Thymus (tissue), 11 donors: ENCODE measurements at regions not wholly inside any gene's neighbourhood (a gene's known extent, or its start where the extent isn't known, plus 50 kb on each side); places are given as distances from the start of the nearest gene placed in this dataset.

ENCODE experiments used
- DNase-seq, 9 donors: peaks; one replicate each; pipeline ENCODE4 v3.0.0-alpha.2; 2013; ENCODE audit warnings: low spot score in 9 of 9, low read depth in 6 of 9, missing footprints in 1 of 9
- H3K27ac ChIP-seq, 2 donors: one replicate each; pipeline ENCODE4 v1.5.1; 2013; ENCODE audit warnings: control low read depth in 1 of 2, low read depth in 1 of 2, low read length in 1 of 2, mild to moderate bottlenecking in 1 of 2, moderate library complexity in 1 of 2
- H3K27me3 ChIP-seq, 2 donors: one replicate each; pipeline ENCODE4 v1.5.1; 2013; ENCODE audit warnings: low read length in 1 of 2; ENCODE audit not compliant: control insufficient read depth in 2 of 2, insufficient read depth in 1 of 2
- H3K36me3 ChIP-seq, 2 donors: one replicate each; pipeline ENCODE4 v1.5.1; 2013; ENCODE audit warnings: low read length in 1 of 2, mild to moderate bottlenecking in 1 of 2, moderate library complexity in 1 of 2; ENCODE audit not compliant: control insufficient read depth in 2 of 2, insufficient read depth in 2 of 2
- H3K4me1 ChIP-seq, 2 donors: one replicate each; pipeline ENCODE4 v1.5.1; 2013; ENCODE audit warnings: low read length in 2 of 2; ENCODE audit not compliant: control insufficient read depth in 2 of 2, insufficient read depth in 2 of 2
- H3K4me3 ChIP-seq, 2 donors: one replicate each; pipeline ENCODE4 v1.5.1; 2013; ENCODE audit warnings: low read length in 2 of 2, control low read depth in 1 of 2, mild to moderate bottlenecking in 1 of 2
- H3K9me3 ChIP-seq, 2 donors: one replicate each; pipeline ENCODE4 v1.5.1; 2013; ENCODE audit warnings: low read length in 1 of 2, mild to moderate bottlenecking in 1 of 2; ENCODE audit not compliant: control insufficient read depth in 2 of 2, insufficient read depth in 1 of 2
- WGBS: extraction: QIAGEN DNeasy Blood & Tissue Kit; methylation state at CpG from one replicate; pipeline ENCODE4 v1.1.7; 2013; 5-methylcytosine and 5-hydroxymethylcytosine counted together
- donor health status: healthy.

DNA sequence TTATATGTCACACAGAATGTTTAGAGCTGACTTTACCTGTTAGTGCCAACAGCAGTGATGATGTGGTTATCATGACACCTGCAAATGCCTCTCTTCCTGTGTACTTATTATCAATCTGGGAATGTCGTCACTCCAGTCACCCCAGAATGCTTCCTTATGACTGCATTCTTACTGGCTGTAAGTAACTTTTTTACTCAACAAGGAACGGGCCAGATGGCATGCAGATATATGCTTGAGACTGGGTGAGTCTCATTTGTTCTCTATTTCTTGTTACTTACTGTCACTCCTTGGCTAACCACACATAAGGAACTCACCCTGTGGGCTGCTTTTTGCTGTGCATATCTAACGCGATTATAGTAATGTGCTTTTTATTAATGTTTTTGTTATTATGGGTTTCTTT is 385.5 kb upstream of the MEF2C start:
- no peaks in the 10 kb centered on the region for H3K9me3 ChIP-seq
- peak in 1 of 9 donors; percentile 15 for DNase-seq
- WGBS: 19% methylated on average over 4 of the region's 4 CpGs
- H3K4me3 ChIP-seq: no peak overlapping the region
- no peak overlapping the region for H3K27ac ChIP-seq
- no peaks in the 10 kb centered on the region for H3K36me3 ChIP-seq
- no peaks in the 10 kb centered on the region for H3K27me3 ChIP-seq
- H3K4me1 ChIP-seq: peaks cover 0 to 3% of the 10 kb centered on the region in 2 donors

DNA sequence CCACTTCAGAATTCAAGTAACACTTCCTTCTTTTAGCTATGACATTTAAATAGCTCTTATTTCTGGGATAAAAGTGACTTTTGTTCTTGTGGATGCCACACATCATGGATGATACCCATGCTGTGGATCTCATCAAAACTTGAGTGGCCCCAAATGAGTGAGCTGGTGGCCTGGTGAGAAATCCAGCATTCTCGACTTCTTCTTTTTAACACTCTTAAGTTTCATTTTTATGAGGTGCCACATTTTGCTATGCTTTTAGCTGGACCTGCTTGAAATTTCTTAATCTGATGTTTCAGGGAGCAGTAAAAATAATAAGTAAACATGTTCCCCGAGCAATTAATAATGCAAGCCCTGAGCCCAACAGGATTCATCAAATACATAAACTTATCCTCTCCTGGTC is 384.8 kb upstream of the MEF2C start:
- no peak overlapping the region for H3K4me3 ChIP-seq
- no peaks in the 10 kb centered on the region for H3K36me3 ChIP-seq
- DNase-seq: no peak
- H3K9me3 ChIP-seq: no peaks in the 10 kb centered on the region
- peaks cover 0 to 3% of the 10 kb centered on the region in 2 donors for H3K4me1 ChIP-seq
- no peaks in the 10 kb centered on the region for H3K27me3 ChIP-seq
- 72% methylated on average over 2 of the region's 2 CpGs for WGBS
- no peak overlapping the region for H3K27ac ChIP-seq

DNA sequence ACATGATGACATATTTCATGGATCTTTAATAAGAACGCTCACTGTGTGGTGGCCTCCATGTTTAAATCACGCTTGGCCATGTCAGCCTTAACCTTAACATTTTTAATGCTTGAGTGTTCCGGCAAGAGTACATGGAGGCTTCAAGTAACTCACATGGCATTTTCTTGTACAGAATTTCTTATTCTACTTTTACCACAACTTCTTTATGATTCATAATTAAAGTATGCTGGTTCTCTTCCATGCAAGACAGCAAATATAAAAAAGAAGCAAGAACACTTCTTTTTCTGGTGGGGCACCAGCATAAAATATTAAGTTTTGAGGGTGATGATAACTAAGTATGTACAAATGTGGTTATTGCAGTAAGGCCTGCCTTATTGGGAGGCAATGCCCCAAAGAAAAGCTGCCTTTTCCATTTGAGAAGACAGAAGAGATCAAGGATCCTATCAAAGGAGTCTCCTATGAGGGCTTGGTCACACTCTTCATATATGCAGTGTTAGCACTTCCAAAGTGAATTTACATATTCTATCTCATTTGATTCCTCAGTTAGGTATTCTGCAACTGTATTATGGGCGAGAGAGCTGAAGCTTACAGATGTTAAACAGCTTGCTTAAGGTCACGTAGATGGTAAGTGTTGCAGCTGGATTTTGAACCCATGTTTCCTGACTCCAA is 382.7 kb upstream of the MEF2C start:
- Histone ChIP-seq H3K27ac (no peak overlapping the region), H3K27me3 (no peaks in the 10 kb centered on the region), H3K4me1 (no peaks in the 10 kb centered on the region), H3K9me3 (no peaks in the 10 kb centered on the region), H3K36me3 (no peaks in the 10 kb centered on the region), H3K4me3 (no peak overlapping the region)
- DNase-seq: no peak
- WGBS: 95% methylated on average over 5 of the region's 5 CpGs

DNA sequence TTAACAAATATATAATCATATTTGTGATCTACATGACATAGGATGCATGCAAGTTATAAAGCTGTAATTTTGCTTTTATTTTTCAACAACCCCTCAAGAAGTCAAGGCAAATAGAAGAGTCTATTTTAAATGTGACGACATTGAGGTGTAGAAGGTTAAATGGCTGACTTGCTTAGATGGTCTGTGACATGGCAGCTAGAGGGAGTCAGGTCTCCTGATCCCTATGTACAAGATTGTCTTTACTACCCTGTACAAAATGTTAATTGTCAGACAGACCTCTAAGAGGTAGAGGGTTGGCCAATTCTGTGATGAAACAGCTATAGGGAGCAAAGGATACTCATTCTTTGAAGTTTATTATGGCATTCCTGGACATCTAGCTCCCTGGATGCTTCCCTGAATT is 380.9 kb upstream of the MEF2C start:
- H3K4me1 ChIP-seq: no peaks in the 10 kb centered on the region
- H3K4me3 ChIP-seq: no peak overlapping the region
- H3K9me3 ChIP-seq: no peaks in the 10 kb centered on the region
- WGBS: 96% methylated on average over 1 of the region's 1 CpG
- H3K27ac ChIP-seq: no peak overlapping the region
- DNase-seq: no peak
- no peaks in the 10 kb centered on the region for H3K36me3 ChIP-seq
- H3K27me3 ChIP-seq: no peaks in the 10 kb centered on the region

DNA sequence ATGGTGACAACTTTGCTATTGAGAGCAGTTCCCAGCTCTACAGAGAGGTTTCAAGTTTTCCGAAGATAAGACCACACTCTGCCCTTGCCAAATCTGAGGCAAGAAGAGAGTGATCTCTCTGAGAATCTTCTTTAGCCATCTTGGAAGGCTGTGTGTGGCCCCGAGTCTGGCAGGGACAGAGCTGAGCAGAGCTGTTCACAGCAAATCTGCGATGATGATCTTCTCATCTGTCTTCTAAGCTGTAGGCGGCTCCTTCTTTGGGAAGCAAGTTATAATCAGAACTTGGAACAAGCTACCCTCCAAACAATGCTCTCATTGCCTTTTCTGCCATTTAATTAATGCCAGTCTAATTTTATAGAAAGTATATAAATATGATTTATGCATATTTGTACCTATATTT is 379.0 kb upstream of the MEF2C start:
- Histone ChIP-seq H3K27me3 (no peaks in the 10 kb centered on the region), H3K4me1 (no peaks in the 10 kb centered on the region), H3K27ac (no peak overlapping the region), H3K36me3 (no peaks in the 10 kb centered on the region), H3K4me3 (no peak overlapping the region), H3K9me3 (no peaks in the 10 kb centered on the region)
- DNase-seq: no peak
- 97% methylated on average over 4 of the region's 4 CpGs for WGBS

DNA sequence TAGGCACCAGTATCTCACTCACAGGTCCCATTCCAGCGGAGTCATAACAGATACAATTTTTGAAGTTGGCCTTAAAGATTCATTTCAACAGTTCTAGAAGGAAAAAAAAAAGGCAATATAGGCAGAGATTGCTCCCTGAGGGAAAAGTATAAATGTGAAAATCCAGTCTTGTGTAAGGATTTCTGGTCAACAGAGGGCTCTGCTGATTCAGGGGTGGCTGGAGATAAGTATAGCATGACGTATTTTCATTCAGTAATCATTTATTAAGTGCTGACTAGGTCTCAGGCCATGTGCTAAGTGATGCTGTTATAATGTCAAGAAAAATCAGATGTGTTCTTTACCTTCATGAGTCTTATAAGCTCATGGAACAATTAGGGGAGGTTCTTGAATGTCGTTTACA is 377.3 kb upstream of the MEF2C start:
- 80% methylated on average over 3 of the region's 3 CpGs for WGBS
- no peak overlapping the region for H3K27ac ChIP-seq
- H3K36me3 ChIP-seq: no peaks in the 10 kb centered on the region
- no peak overlapping the region for H3K4me3 ChIP-seq
- no peaks in the 10 kb centered on the region for H3K4me1 ChIP-seq
- no peak for DNase-seq
- no peaks in the 10 kb centered on the region for H3K27me3 ChIP-seq
- no peaks in the 10 kb centered on the region for H3K9me3 ChIP-seq

DNA sequence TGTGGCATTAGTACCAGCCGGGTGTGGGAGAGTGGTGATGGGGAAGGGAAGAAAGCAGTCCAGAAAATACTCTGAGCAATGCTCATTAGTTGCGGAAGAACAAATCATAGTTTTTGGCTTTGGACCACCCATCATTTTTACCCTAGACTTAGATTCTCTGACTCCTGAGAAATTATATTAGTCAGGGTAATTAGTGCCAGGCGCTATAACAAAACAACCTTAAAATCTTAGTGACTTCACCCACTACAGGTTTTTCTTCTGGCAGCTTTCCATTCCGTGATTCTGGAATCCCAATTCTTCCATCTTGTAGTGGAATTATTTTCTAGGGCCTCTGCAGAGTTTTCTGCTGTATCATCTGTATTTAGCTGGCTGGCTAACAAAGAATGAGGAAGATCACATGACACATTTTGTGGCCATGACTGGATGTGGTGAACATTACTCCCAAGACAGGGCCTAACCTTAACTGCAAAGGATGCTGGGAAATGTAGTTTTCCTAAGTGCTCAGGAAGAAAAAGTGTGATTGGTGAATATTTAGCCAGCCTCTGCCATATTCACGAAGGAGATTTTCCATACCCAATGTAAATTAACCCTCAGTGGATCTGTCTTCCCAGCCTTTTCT is 373.0 kb upstream of the MEF2C start:
- Histone ChIP-seq H3K4me1 (no peaks in the 10 kb centered on the region), H3K9me3 (no peaks in the 10 kb centered on the region), H3K27ac (no peak overlapping the region), H3K4me3 (no peak overlapping the region), H3K27me3 (no peaks in the 10 kb centered on the region), H3K36me3 (no peaks in the 10 kb centered on the region)
- 97% methylated on average over 5 of the region's 5 CpGs for WGBS
- DNase-seq: peak in 1 of 9 donors; percentile 34

DNA sequence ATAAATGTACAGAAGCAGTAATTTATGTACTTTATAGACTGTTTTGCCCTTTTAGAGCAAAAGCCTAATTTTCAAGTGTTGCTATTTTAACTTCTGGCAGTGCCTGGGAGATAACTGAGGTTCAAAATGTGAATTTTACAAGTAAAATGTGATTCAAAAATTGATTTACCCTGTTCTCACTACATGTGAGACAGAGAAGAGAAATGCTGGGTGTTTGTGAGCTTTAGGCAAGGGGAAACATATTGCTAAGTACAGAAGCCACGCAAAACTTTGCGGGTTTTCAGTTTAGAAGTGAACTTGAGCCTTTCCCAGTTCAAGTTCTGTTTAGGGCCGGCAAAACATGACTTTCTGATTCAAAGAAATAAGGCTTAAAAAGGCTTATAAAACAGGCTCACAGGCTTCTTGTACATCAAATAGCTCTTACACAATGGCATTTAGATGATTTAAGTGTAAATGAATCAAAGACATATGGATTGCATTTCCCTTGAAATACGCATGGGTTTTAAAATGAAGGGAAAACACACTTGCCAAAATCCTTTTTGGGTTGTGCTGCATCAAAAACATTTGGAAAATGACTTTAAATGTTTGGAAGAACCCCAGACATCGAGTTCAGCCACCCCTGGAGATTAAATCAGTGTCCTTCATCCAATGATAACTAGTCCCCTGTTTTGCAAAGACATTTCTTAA is 370.8 kb upstream of the MEF2C start:
- no peak overlapping the region for H3K27ac ChIP-seq
- H3K36me3 ChIP-seq: no peaks in the 10 kb centered on the region
- no peaks in the 10 kb centered on the region for H3K9me3 ChIP-seq
- no peak for DNase-seq
- no peaks in the 10 kb centered on the region for H3K27me3 ChIP-seq
- 95% methylated on average over 5 of the region's 5 CpGs for WGBS
- H3K4me1 ChIP-seq: no peaks in the 10 kb centered on the region
- H3K4me3 ChIP-seq: no peak overlapping the region

DNA sequence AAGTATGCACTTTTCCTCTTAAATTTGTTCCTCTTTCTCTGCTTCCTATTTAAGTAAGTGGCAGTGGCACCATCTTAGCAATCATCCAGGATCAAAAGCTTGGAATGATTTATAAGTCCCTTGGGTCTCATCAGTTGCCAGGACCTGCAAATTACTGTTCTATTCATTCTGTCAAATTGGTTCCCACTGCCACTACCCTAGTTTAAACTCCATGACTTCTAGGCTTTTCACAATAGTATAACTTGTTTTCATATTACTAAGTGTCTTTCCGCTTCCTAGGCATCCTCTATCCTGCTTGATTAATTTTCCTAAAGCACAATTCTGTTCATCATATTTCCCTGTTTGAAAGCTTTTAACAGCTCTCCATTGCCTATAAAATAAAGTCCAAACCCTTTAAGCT is 363.9 kb upstream of the MEF2C start:
- no peaks in the 10 kb centered on the region for H3K27me3 ChIP-seq
- no peak overlapping the region for H3K4me3 ChIP-seq
- no peaks in the 10 kb centered on the region for H3K4me1 ChIP-seq
- WGBS: 98% methylated on average over 1 of the region's 1 CpG
- DNase-seq: no peak
- no peaks in the 10 kb centered on the region for H3K9me3 ChIP-seq
- no peaks in the 10 kb centered on the region for H3K36me3 ChIP-seq
- H3K27ac ChIP-seq: no peak overlapping the region
